Endodermal cell (in vitro differentiated cells): ENCODE measurements at regions not wholly inside any gene's neighbourhood (a gene's known extent, or its start where the extent isn't known, plus 50 kb on each side); places are given as distances from the start of the nearest gene placed in this dataset.

ENCODE experiments used
- DNase-seq: peaks from one replicate; pipeline ENCODE4 v3.0.0-alpha.2; 2017
- H3K27ac ChIP-seq: 2 replicates; pipeline ENCODE4 v1.5.1; 2013; ENCODE audit warnings: mild to moderate bottlenecking, low read depth, low read length, moderate library complexity
- H3K27me3 ChIP-seq: 2 replicates; pipeline ENCODE4 v1.6.1; 2013; ENCODE audit warnings: mild to moderate bottlenecking, low read length, moderate library complexity; ENCODE audit not compliant: insufficient read depth, control insufficient read depth, poor library complexity, severe bottlenecking
- H3K36me3 ChIP-seq: 2 replicates; pipeline ENCODE4 v1.7.0; 2013; ENCODE audit warnings: mild to moderate bottlenecking, low read length, moderate library complexity; ENCODE audit not compliant: control insufficient read depth, insufficient read depth
- H3K4me1 ChIP-seq: one replicate; pipeline ENCODE4 v1.7.0; 2013; ENCODE audit warnings: low read length; ENCODE audit not compliant: control insufficient read depth, insufficient read depth
- H3K4me3 ChIP-seq: 2 replicates; pipeline ENCODE4 v1.5.1; 2013; ENCODE audit warnings: mild to moderate bottlenecking, low read length, moderate library complexity
- H3K9ac ChIP-seq: 2 replicates; pipeline ENCODE4 v1.6.1; 2013; ENCODE audit warnings: mild to moderate bottlenecking, low read length, moderate library complexity; ENCODE audit not compliant: poor library complexity, severe bottlenecking; ENCODE audit errors: extremely low read depth
- H3K9me3 ChIP-seq: 2 replicates; pipeline ENCODE4 v1.6.1; 2013; ENCODE audit warnings: mild to moderate bottlenecking, low read length, moderate library complexity; ENCODE audit not compliant: control insufficient read depth
- H3K27ac Mint-ChIP-seq: 2 replicates; pipeline ENCODE4 v1.8.0; 2020; ENCODE audit warnings: mixed read lengths
- H3K27me3 Mint-ChIP-seq: 2 replicates; pipeline ENCODE4 v1.8.0; 2021; ENCODE audit warnings: mild to moderate bottlenecking, mixed read lengths; ENCODE audit not compliant: insufficient read depth
- H3K36me3 Mint-ChIP-seq: 2 replicates; pipeline ENCODE4 v1.8.0; 2020; ENCODE audit warnings: low read depth, mixed read lengths
- H3K4me1 Mint-ChIP-seq: 2 replicates; pipeline ENCODE4 v1.8.0; 2020; ENCODE audit warnings: mixed read lengths
- H3K4me3 Mint-ChIP-seq: 2 replicates; pipeline ENCODE4 v1.8.0; 2020; ENCODE audit warnings: mild to moderate bottlenecking, moderate library complexity, mixed read lengths
- H3K9me3 Mint-ChIP-seq: 2 replicates; pipeline ENCODE4 v1.8.0; 2020; ENCODE audit warnings: mild to moderate bottlenecking, mixed read lengths
- WGBS, 2 experiments: methylation state at CpG; one replicate each; pipeline versions ENCODE4 v1.1.5 to v1.1.7; 2013; ENCODE audit warnings: missing lambda C conversion rate in 2 of 2, mixed read lengths in 1 of 2; ENCODE audit not compliant: insufficient coverage in 1 of 2, insufficient read length in 1 of 2; 5-methylcytosine and 5-hydroxymethylcytosine counted together
- TF ChIP-seq, protein P1 (sequence below): fragments of 200-600 bp; sonication (generic); conservative IDR thresholded peaks from 2 replicates; pipeline ENCODE4 v1.5.0; 2021; ENCODE audit warnings: antibody characterized with exemption, mild to moderate bottlenecking

- no peak overlapping the region for H3K9ac ChIP-seq
- H3K36me3 ChIP-seq: no peaks in the 10 kb centered on the region
- peaks cover 3% of the 10 kb centered on the region for H3K4me1 Mint-ChIP-seq
- no peaks in the 10 kb centered on the region for H3K36me3 Mint-ChIP-seq
- H3K4me3 ChIP-seq: no peak overlapping the region
- peaks cover 27% of the 10 kb centered on the region for H3K9me3 ChIP-seq
- no peaks in the 10 kb centered on the region for H3K4me1 ChIP-seq
- peaks cover 20% of the 10 kb centered on the region for H3K9me3 Mint-ChIP-seq
- H3K4me3 Mint-ChIP-seq: no peak overlapping the region
- TF ChIP-seq, protein P1, sequence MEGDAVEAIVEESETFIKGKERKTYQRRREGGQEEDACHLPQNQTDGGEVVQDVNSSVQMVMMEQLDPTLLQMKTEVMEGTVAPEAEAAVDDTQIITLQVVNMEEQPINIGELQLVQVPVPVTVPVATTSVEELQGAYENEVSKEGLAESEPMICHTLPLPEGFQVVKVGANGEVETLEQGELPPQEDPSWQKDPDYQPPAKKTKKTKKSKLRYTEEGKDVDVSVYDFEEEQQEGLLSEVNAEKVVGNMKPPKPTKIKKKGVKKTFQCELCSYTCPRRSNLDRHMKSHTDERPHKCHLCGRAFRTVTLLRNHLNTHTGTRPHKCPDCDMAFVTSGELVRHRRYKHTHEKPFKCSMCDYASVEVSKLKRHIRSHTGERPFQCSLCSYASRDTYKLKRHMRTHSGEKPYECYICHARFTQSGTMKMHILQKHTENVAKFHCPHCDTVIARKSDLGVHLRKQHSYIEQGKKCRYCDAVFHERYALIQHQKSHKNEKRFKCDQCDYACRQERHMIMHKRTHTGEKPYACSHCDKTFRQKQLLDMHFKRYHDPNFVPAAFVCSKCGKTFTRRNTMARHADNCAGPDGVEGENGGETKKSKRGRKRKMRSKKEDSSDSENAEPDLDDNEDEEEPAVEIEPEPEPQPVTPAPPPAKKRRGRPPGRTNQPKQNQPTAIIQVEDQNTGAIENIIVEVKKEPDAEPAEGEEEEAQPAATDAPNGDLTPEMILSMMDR: no peak
- no peak overlapping the region for H3K27ac ChIP-seq
- peaks cover 5% of the 10 kb centered on the region for H3K27me3 Mint-ChIP-seq
- WGBS, 2 experiments: 89 to 100% methylated on average over 3 of the region's 3 CpGs
- H3K27ac Mint-ChIP-seq: no peak overlapping the region
- no peaks in the 10 kb centered on the region for H3K27me3 ChIP-seq
- DNase-seq: no peak
These were observed 831.5 kb upstream of the TMEM132C start for GRCh38 chr12:127435439-127435838.

DNA sequence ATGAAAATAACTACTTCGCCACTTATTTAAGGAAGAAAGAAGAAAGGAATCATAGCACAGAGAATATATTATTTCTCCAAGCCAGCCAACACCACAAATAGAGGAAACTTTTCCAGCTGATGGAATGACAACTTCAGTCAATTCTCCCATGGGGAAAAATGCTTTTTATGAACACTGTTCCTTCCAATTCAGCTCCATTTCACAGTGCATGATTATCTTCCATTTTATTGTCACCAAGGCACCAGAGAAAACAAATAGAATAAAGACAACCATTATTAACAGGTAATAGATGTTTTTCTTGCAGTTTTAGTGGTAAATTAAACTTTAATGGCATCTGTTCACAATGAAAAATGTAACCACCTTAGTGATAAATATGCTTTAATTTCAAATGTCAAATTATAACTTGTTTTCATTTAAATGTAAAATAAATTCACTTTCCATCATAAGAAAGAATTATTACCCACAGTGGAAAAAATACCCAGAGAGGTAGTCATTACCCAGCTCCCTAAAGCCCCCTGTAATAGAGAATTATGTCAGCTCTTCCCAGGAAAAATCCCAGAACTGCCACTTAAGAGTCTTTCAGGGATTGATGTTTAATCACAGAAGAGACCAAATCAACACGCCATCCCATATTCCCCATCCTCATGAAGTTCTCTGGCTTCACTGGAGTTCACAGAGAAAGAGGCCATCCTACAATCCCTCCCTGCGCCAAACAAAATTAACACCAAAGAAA is 828.3 kb upstream of the TMEM132C start:
- Mint-ChIP-seq H3K4me3 (no peak overlapping the region), H3K27ac (no peak overlapping the region), H3K9me3 (peaks cover 34% of the 10 kb centered on the region), H3K4me1 (no peaks in the 10 kb centered on the region), H3K36me3 (no peaks in the 10 kb centered on the region), H3K27me3 (peaks cover 6% of the 10 kb centered on the region)
- TF ChIP-seq, protein P1: no peak
- Histone ChIP-seq H3K9ac (no peak overlapping the region), H3K4me3 (no peak overlapping the region), H3K36me3 (no peaks in the 10 kb centered on the region), H3K4me1 (no peaks in the 10 kb centered on the region), H3K27me3 (no peaks in the 10 kb centered on the region), H3K27ac (no peak overlapping the region), H3K9me3 (peaks cover 31% of the 10 kb centered on the region)
- WGBS, 2 experiments: 89 to 94% methylated on average over 3 of the region's 3 CpGs
- DNase-seq: no peak

GRCh38 chr12:127445581-127446139 is 821.3 kb upstream of the TMEM132C start:
- Histone ChIP-seq H3K4me1 (no peaks in the 10 kb centered on the region), H3K36me3 (no peaks in the 10 kb centered on the region), H3K27ac (no peak overlapping the region), H3K4me3 (no peak overlapping the region), H3K9ac (no peak overlapping the region), H3K27me3 (no peaks in the 10 kb centered on the region), H3K9me3 (peaks cover 3% of the 10 kb centered on the region)
- DNase-seq: no peak
- peaks cover 17% of the 10 kb centered on the region for H3K9me3 Mint-ChIP-seq
- H3K4me3 Mint-ChIP-seq: no peak overlapping the region
- no peaks in the 10 kb centered on the region for H3K36me3 Mint-ChIP-seq
- H3K27ac Mint-ChIP-seq: no peak overlapping the region
- H3K27me3 Mint-ChIP-seq: no peaks in the 10 kb centered on the region
- WGBS, 2 experiments: 63 to 64% methylated on average over 4 of the region's 4 CpGs
- TF ChIP-seq, protein P1: no peak
- no peaks in the 10 kb centered on the region for H3K4me1 Mint-ChIP-seq
